ENCODE measurements at regions not wholly inside any gene's neighbourhood (a gene's known extent, or its start where the extent isn't known, plus 50 kb on each side); places are given as distances from the start of the nearest gene placed in this dataset.

DNA sequence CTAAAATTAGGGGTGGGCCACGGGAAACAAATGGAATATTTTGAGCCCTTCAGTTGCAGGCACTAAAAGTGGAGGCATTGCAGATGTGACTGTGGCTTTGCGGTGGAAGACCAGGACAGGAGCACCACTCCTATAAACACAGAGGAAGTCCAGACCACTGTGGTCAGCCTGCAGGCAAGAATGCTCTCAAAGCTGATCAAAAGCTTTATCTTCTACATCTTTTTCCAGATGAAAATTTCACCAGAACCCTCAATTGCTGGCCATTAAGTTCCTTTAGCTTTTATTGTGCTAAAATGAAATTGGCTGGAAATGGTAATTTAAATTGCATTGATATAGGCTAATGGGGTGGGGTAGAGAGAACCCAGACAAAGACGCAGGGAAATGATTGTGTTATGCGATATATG is 208.8 kb downstream of the ERCC6L2 start:
- H3K9me3 Mint-ChIP-seq: no peaks in the 10 kb centered on the region
- no peak overlapping the region for H3K4me3 Mint-ChIP-seq
- no peak for DNase-seq
- no peak overlapping the region for H3K27ac Mint-ChIP-seq
- TF ChIP-seq, protein P1, sequence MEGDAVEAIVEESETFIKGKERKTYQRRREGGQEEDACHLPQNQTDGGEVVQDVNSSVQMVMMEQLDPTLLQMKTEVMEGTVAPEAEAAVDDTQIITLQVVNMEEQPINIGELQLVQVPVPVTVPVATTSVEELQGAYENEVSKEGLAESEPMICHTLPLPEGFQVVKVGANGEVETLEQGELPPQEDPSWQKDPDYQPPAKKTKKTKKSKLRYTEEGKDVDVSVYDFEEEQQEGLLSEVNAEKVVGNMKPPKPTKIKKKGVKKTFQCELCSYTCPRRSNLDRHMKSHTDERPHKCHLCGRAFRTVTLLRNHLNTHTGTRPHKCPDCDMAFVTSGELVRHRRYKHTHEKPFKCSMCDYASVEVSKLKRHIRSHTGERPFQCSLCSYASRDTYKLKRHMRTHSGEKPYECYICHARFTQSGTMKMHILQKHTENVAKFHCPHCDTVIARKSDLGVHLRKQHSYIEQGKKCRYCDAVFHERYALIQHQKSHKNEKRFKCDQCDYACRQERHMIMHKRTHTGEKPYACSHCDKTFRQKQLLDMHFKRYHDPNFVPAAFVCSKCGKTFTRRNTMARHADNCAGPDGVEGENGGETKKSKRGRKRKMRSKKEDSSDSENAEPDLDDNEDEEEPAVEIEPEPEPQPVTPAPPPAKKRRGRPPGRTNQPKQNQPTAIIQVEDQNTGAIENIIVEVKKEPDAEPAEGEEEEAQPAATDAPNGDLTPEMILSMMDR (IDR thresholded peaks at IDR 0.05): no peak
- no peaks in the 10 kb centered on the region for H3K36me3 Mint-ChIP-seq (ENCODE audit: low read depth)
- no peaks in the 10 kb centered on the region for H3K4me1 Mint-ChIP-seq (ENCODE audit: low read depth)
- H3K27me3 Mint-ChIP-seq (ENCODE audit: insufficient read depth): peaks cover 11% of the 10 kb centered on the region

GRCh38 chr9:96082516-96083232 is 207.2 kb downstream of the ERCC6L2 start:
- Mint-ChIP-seq H3K4me3 (no peak overlapping the region), H3K9me3 (no peaks in the 10 kb centered on the region), H3K27ac (no peak overlapping the region), H3K27me3 (ENCODE audit: insufficient read depth) (peaks cover 9% of the 10 kb centered on the region), H3K36me3 (ENCODE audit: low read depth) (no peaks in the 10 kb centered on the region), H3K4me1 (ENCODE audit: low read depth) (no peaks in the 10 kb centered on the region)
- DNase-seq: no peak
- TF ChIP-seq, protein P1 (IDR thresholded peaks at IDR 0.05): no peak

GRCh38 chr9:96080364-96080763 is 204.9 kb downstream of the ERCC6L2 start:
- DNase-seq: no peak
- Mint-ChIP-seq H3K4me1 (ENCODE audit: low read depth) (no peaks in the 10 kb centered on the region), H3K36me3 (ENCODE audit: low read depth) (no peaks in the 10 kb centered on the region), H3K9me3 (no peaks in the 10 kb centered on the region), H3K27me3 (ENCODE audit: insufficient read depth) (peaks cover 10% of the 10 kb centered on the region), H3K27ac (no peak overlapping the region), H3K4me3 (no peak overlapping the region)
- TF ChIP-seq, protein P1 (IDR thresholded peaks at IDR 0.05): no peak

- H3K4me3 Mint-ChIP-seq: no peak overlapping the region
- no peaks in the 10 kb centered on the region for H3K9me3 Mint-ChIP-seq
- no peaks in the 10 kb centered on the region for H3K4me1 Mint-ChIP-seq (ENCODE audit: low read depth)
- no peaks in the 10 kb centered on the region for H3K36me3 Mint-ChIP-seq (ENCODE audit: low read depth)
- H3K27ac Mint-ChIP-seq: no peak overlapping the region
- peaks cover 10% of the 10 kb centered on the region for H3K27me3 Mint-ChIP-seq (ENCODE audit: insufficient read depth)
- no peak for DNase-seq
- TF ChIP-seq, protein P1 (IDR thresholded peaks at IDR 0.05): no peak
These were observed 204.3 kb downstream of the ERCC6L2 start for GRCh38 chr9:96079779-96080178.

DNA sequence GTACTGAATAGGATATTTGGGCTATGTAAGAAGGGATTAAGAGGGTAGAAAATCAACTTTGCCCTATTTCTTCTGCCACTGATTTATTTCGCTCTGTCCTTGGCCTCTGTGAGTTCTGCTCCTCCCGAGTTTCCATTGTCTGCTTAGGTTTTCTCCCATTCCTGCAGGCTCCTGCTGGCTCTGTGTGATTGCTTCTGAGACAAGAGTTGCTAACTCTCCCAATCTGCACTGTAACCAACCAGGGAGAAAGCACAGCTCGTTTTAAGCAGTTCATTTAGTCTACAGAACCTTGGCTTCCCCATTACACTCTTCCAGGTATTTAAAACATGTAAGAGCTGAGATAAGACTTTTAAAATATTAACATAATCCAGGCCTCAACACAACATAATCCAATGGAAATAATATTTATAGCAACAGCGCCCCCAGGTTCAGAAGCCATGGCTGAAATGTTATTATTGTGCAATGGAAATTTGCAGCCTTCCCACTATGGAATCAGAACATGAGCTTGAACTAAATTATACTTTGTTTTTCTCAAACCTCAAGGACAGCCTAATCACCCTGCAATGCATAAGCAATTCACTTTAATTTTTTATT is 203.5 kb downstream of the ERCC6L2 start:
- H3K9me3 Mint-ChIP-seq: no peaks in the 10 kb centered on the region
- peaks cover 12% of the 10 kb centered on the region for H3K27me3 Mint-ChIP-seq (ENCODE audit: insufficient read depth)
- H3K27ac Mint-ChIP-seq: no peak overlapping the region
- H3K4me1 Mint-ChIP-seq (ENCODE audit: low read depth): no peaks in the 10 kb centered on the region
- no peak overlapping the region for H3K4me3 Mint-ChIP-seq
- no peak for DNase-seq
- TF ChIP-seq, protein P1 (IDR thresholded peaks at IDR 0.05): peak; percentile 32; the same call in 1 of the 2 replicates
- no peaks in the 10 kb centered on the region for H3K36me3 Mint-ChIP-seq (ENCODE audit: low read depth)
